Keratinocyte (primary cell): ENCODE measurements at regions not wholly inside any gene's neighbourhood (a gene's known extent, or its start where the extent isn't known, plus 50 kb on each side); places are given as distances from the start of the nearest gene placed in this dataset.

ENCODE experiments used
- DNase-seq: peaks from one replicate; pipeline ENCODE4 v3.0.0-alpha.2; 2011; ENCODE audit warnings: low read depth, missing footprints, low spot score
- FAIRE-seq: peaks from 2 replicates; lab custom pipeline; 2011; peaks lifted over from hg19 to GRCh38; lab: Jason Lieb, UNC
- H2AFZ ChIP-seq: 2 replicates; pipeline ENCODE4 v1.6.0; 2012; ENCODE audit warnings: low read length, control low read depth, inconsistent platforms; ENCODE audit not compliant: control insufficient read depth
- H3K27ac ChIP-seq: 2 replicates; pipeline ENCODE4 v1.5.1; 2011; ENCODE audit warnings: low read length; ENCODE audit not compliant: control insufficient read depth, insufficient read depth
- H3K27me3 ChIP-seq: 3 replicates; pipeline ENCODE4 v1.6.0; 2011; ENCODE audit warnings: low read length; ENCODE audit not compliant: control insufficient read depth, insufficient read depth; ENCODE audit errors: extremely low read depth
- H3K36me3 ChIP-seq, 2 experiments: 2 replicates in 1 of 2; 3 replicates in 1 of 2; pipeline ENCODE4 v1.5.1; 2011; ENCODE audit warnings: low read length in 2 of 2, mild to moderate bottlenecking in 1 of 2; ENCODE audit not compliant: control insufficient read depth in 2 of 2, insufficient read depth in 2 of 2; ENCODE audit errors: extremely low read depth in 1 of 2
- H3K4me1 ChIP-seq: 3 replicates; pipeline ENCODE4 v1.5.1; 2011; ENCODE audit warnings: low read length; ENCODE audit not compliant: control insufficient read depth, insufficient read depth; ENCODE audit errors: extremely low read depth
- H3K4me2 ChIP-seq: 3 replicates; pipeline ENCODE4 v1.6.0; 2011; ENCODE audit warnings: low read depth, low read length; ENCODE audit not compliant: control insufficient read depth, insufficient read depth; ENCODE audit errors: extremely low read depth
- H3K4me3 ChIP-seq, 3 experiments: fragments of 200-600 bp in 1 of 3; sonication (generic) in 1 of 3; 2 replicates in 2 of 3; 3 replicates in 1 of 3; pipeline ENCODE4 v1.5.1; 2011 to 2016; ENCODE audit warnings: low read length in 3 of 3, mild to moderate bottlenecking in 3 of 3, control low read depth in 2 of 3, inconsistent platforms in 1 of 3, low read depth in 1 of 3, mixed read lengths in 1 of 3, mixed run types in 1 of 3, moderate library complexity in 1 of 3; ENCODE audit not compliant: control insufficient read depth in 2 of 3, insufficient read depth in 2 of 3; ENCODE audit errors: extremely low read depth in 1 of 3
- H3K79me2 ChIP-seq: 2 replicates; pipeline ENCODE4 v1.6.0; 2012; ENCODE audit warnings: low read length; ENCODE audit not compliant: control insufficient read depth, insufficient read depth
- H3K9ac ChIP-seq: 3 replicates; pipeline ENCODE4 v1.6.0; 2011; ENCODE audit warnings: low read length; ENCODE audit not compliant: control insufficient read depth, insufficient read depth; ENCODE audit errors: extremely low read depth
- H3K9me1 ChIP-seq: 3 replicates; pipeline ENCODE4 v1.6.0; 2011; ENCODE audit warnings: low read length; ENCODE audit not compliant: control insufficient read depth, insufficient read depth; ENCODE audit errors: extremely low read depth
- H3K9me3 ChIP-seq: 2 replicates; pipeline ENCODE4 v1.5.1; 2012; ENCODE audit warnings: low read depth, low read length; ENCODE audit not compliant: control insufficient read depth
- H4K20me1 ChIP-seq: 3 replicates; pipeline ENCODE4 v1.6.0; 2011; ENCODE audit warnings: low read length; ENCODE audit not compliant: control insufficient read depth, insufficient read depth; ENCODE audit errors: extremely low read depth
- CTCF ChIP-seq, 3 experiments: IDR thresholded peaks in 1 of 3; conservative IDR thresholded peaks in 1 of 3; optimal IDR thresholded peaks in 1 of 3; 2 replicates in 2 of 3; 3 replicates in 1 of 3; pipeline versions ENCODE3 to v1.5.1; 2011; ENCODE audit warnings: low read length in 3 of 3, mild to moderate bottlenecking in 3 of 3, moderate library complexity in 2 of 3, control low read depth in 1 of 3, inconsistent platforms in 1 of 3; ENCODE audit not compliant: insufficient read depth in 2 of 3; ENCODE audit errors: extremely low read depth in 1 of 3
- EZH2 ChIP-seq: IDR thresholded peaks from one replicate; pipeline ENCODE4 v1.6.1; 2012; ENCODE audit warnings: inconsistent platforms, mild to moderate bottlenecking, low read length, moderate library complexity
- dilution Hi-C: fragments of 300-500 bp; cut with MboI; formaldehyde crosslinking; loops from one replicate; pipeline ENCODE4 v1.7.0; 2020; ENCODE audit warnings: low sequenced_read_pairs; ENCODE audit not compliant: extremely low pct_ligation_motif_present

GRCh38 chr2:215879331-215879730, 134.0 kb downstream of the MREG start:
- H3K4me1 ChIP-seq: no peaks in the 10 kb centered on the region
- no peak for FAIRE-seq
- H3K9me3 ChIP-seq: no peaks in the 10 kb centered on the region
- no peak overlapping the region for H2AFZ ChIP-seq
- H4K20me1 ChIP-seq: no peaks in the 10 kb centered on the region
- H3K9ac ChIP-seq: no peak overlapping the region
- H3K27me3 ChIP-seq: no peaks in the 10 kb centered on the region
- no peak overlapping the region for H3K4me3 ChIP-seq
- DNase-seq: no peak
- H3K9me1 ChIP-seq: no peaks in the 10 kb centered on the region
- TF ChIP-seq CTCF (optimal IDR thresholded peaks at IDR 0.05 in 1 of 3, IDR thresholded peaks at IDR 0.05 in 1 of 3, conservative IDR thresholded peaks at IDR 0.05 in 1 of 3; ENCODE audit: extremely low read depth in 1 of 3, insufficient read depth in 2 of 3, low read length in 3 of 3) (no peak), EZH2 (no peak)
- H3K27ac ChIP-seq: no peak overlapping the region
- no peaks in the 10 kb centered on the region for H3K36me3 ChIP-seq
- H3K79me2 ChIP-seq: no peaks in the 10 kb centered on the region
- dilution Hi-C loops: no loop called here
- H3K4me2 ChIP-seq: no peak overlapping the region

GRCh38 chr2:215878476-215879063, 134.8 kb downstream of the MREG start:
- dilution Hi-C loops: no loop called here
- H3K4me2 ChIP-seq: no peak overlapping the region
- no peaks in the 10 kb centered on the region for H3K27me3 ChIP-seq
- FAIRE-seq: no peak
- H4K20me1 ChIP-seq: no peaks in the 10 kb centered on the region
- no peaks in the 10 kb centered on the region for H3K4me1 ChIP-seq
- H2AFZ ChIP-seq: no peak overlapping the region
- no peaks in the 10 kb centered on the region for H3K79me2 ChIP-seq
- no peak overlapping the region for H3K27ac ChIP-seq
- no peak for TF ChIP-seq EZH2
- no peak for TF ChIP-seq CTCF (optimal IDR thresholded peaks at IDR 0.05 in 1 of 3, IDR thresholded peaks at IDR 0.05 in 1 of 3, conservative IDR thresholded peaks at IDR 0.05 in 1 of 3; ENCODE audit: extremely low read depth in 1 of 3, insufficient read depth in 2 of 3, low read length in 3 of 3)
- no peak overlapping the region for H3K4me3 ChIP-seq
- H3K36me3 ChIP-seq: no peaks in the 10 kb centered on the region
- no peaks in the 10 kb centered on the region for H3K9me1 ChIP-seq
- H3K9ac ChIP-seq: no peak overlapping the region
- no peaks in the 10 kb centered on the region for H3K9me3 ChIP-seq
- no peak for DNase-seq
